Left ventricle myocardium inferior (tissue), 1 donor: ENCODE measurements at regions not wholly inside any gene's neighbourhood (a gene's known extent, or its start where the extent isn't known, plus 50 kb on each side); places are given as distances from the start of the nearest gene placed in this dataset.

Source experiments
- DNase-seq: peaks from one replicate; pipeline ENCODE4 v3.0.0-alpha.2; 2020
- H3K27ac ChIP-seq: fragments of 200-600 bp; replicated peaks from 2 replicates; pipeline ENCODE4 v1.8.0; 2021
- H3K27me3 ChIP-seq: fragments of 200-600 bp; 2 replicates; pipeline ENCODE4 v1.8.0; 2021; ENCODE audit warnings: low read depth
- H3K36me3 ChIP-seq: fragments of 200-600 bp; 2 replicates; pipeline ENCODE4 v1.8.0; 2021
- H3K4me1 ChIP-seq: fragments of 200-600 bp; 2 replicates; pipeline ENCODE4 v1.8.0; 2021
- H3K4me3 ChIP-seq: fragments of 200-600 bp; 2 replicates; pipeline ENCODE4 v1.8.0; 2021; ENCODE audit warnings: mild to moderate bottlenecking, moderate library complexity
- H3K9me3 ChIP-seq: fragments of 200-600 bp; replicated peaks from 2 replicates; pipeline ENCODE4 v1.8.0; 2021
- CTCF ChIP-seq: fragments of 200-600 bp; IDR thresholded peaks from 2 replicates; pipeline ENCODE4 v1.8.0; 2021; ENCODE audit warnings: antibody characterized with exemption, mild to moderate bottlenecking, borderline replicate concordance
- intact Hi-C: fragments of 100-400 bp; cut with micrococcal nuclease; formaldehyde crosslinking; loops from one replicate; pipeline ENCODE4 v1.11.0; 2022
- donor health status: DM: no; HTN: yes; CAD: no; lungs with severe emphysema.

DNA sequence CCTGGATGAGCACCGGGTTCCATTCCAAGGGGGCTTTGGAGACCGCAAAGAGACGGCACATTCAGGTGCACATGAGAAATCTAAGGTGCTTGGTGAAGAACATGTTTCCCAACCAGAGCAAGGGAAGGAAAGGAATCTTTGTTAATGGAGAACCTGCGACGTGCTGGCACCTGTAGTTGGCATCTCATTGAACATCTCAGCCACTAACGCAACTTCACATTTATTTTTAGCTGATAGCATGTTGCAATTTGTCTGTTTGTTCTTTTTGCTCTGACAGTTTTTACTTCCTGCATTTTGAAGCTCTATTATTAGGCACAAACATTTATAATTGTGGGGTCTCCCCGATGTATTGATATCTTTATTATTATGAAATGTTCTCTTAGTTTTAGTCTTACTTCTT is 316.7 kb downstream of the TCERG1L start:
- TF ChIP-seq CTCF, result no peak

GRCh38 chr10:130997267-130998045 is 314.1 kb downstream of the TCERG1L start:
- TF ChIP-seq CTCF, result no peak
- H3K27ac ChIP-seq, result no peak overlapping the region
- no peaks in the 10 kb centered on the region for H3K36me3 ChIP-seq
- no peaks in the 10 kb centered on the region for H3K4me1 ChIP-seq
- peaks cover 15% of the 10 kb centered on the region for H3K9me3 ChIP-seq
- H3K4me3 ChIP-seq, result no peak overlapping the region
- DNase-seq, result no peak
- intact Hi-C loops, result no loop called here
- peaks cover 67% of the 10 kb centered on the region for H3K27me3 ChIP-seq

More for the DNA sequence above, 316.7 kb downstream of the TCERG1L start:
- peaks cover 72% of the 10 kb centered on the region for H3K27me3 ChIP-seq
- peaks cover 15% of the 10 kb centered on the region for H3K9me3 ChIP-seq
- intact Hi-C loops, result no loop called here
- H3K27ac ChIP-seq, result no peak overlapping the region
- no peak for DNase-seq
- H3K36me3 ChIP-seq, result no peaks in the 10 kb centered on the region
- H3K4me1 ChIP-seq, result no peaks in the 10 kb centered on the region
- no peak overlapping the region for H3K4me3 ChIP-seq

- DNase-seq, result no peak
- Histone ChIP-seq H3K27ac (no peak overlapping the region), H3K4me3 (no peak overlapping the region), H3K4me1 (no peaks in the 10 kb centered on the region), H3K27me3 (peaks cover 67% of the 10 kb centered on the region), H3K36me3 (no peaks in the 10 kb centered on the region), H3K9me3 (peaks cover 15% of the 10 kb centered on the region)
- intact Hi-C loops, result no loop called here
- no peak for TF ChIP-seq CTCF
Measured at GRCh38 chr10:130998046-130998435, 313.5 kb downstream of the TCERG1L start.

DNA sequence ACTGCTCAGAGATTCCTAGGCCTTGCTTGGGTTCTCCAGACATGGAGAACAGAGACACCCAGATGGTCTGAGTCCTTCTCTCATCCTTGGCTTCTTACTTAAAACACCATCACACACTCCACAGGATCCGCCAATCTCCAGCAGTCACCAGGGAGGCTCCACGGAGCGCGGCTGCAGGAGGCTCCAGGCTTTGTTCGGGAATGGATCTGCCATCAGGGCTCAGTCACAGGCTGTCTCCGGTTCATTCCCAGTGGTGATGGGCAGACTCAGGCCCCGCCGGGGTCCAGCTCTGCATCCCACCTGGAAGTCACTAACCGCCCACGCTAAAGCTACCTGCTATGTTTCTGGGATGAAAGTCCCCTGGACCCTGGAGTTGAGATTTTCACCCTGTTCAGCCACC is 312.9 kb downstream of the TCERG1L start:
- Histone ChIP-seq H3K4me3 (no peak overlapping the region), H3K4me1 (no peaks in the 10 kb centered on the region), H3K9me3 (peaks cover 15% of the 10 kb centered on the region), H3K27ac (no peak overlapping the region), H3K27me3 (peaks cover 67% of the 10 kb centered on the region), H3K36me3 (no peaks in the 10 kb centered on the region)
- intact Hi-C loops, result no loop called here
- no peak for DNase-seq
- no peak for TF ChIP-seq CTCF

- peaks cover 69% of the 10 kb centered on the region for H3K27me3 ChIP-seq
- H3K27ac ChIP-seq, result no peak overlapping the region
- no peaks in the 10 kb centered on the region for H3K36me3 ChIP-seq
- intact Hi-C loops, result no loop called here
- TF ChIP-seq CTCF, result no peak
- peaks cover 15% of the 10 kb centered on the region for H3K9me3 ChIP-seq
- no peaks in the 10 kb centered on the region for H3K4me1 ChIP-seq
- no peak for DNase-seq
- H3K4me3 ChIP-seq, result no peak overlapping the region
Measured at GRCh38 chr10:130999376-131000202, 311.9 kb downstream of the TCERG1L start.
